ENCODE measurements at regions not wholly inside any gene's neighbourhood (a gene's known extent, or its start where the extent isn't known, plus 50 kb on each side); places are given as distances from the start of the nearest gene placed in this dataset.

- TF ChIP-seq ZBTB6 (tag by site-specific recombination; IDR thresholded peaks at IDR 0.05) (no peak), TCF7L2 (IDR thresholded peaks at IDR 0.05; ENCODE audit: borderline replicate concordance, low read depth, low read length) (no peak), ZNF777 (tag by site-specific recombination; IDR thresholded peaks at IDR 0.05; ENCODE audit: borderline replicate concordance) (no peak), ZNF274 (IDR thresholded peaks at IDR 0.05; ENCODE audit: low read length) (no peak), ZNF274 (tag by site-specific recombination; IDR thresholded peaks at IDR 0.05; ENCODE audit: borderline replicate concordance) (no peak), ZNF221 (tag by site-specific recombination; IDR thresholded peaks at IDR 0.05; ENCODE audit: borderline replicate concordance) (no peak), CTCF (tag by site-specific recombination; IDR thresholded peaks at IDR 0.05) (no peak), BCL11A (tag by site-specific recombination; IDR thresholded peaks at IDR 0.05; ENCODE audit: low read depth) (no peak), ZNF549 (tag by site-specific recombination; IDR thresholded peaks at IDR 0.05) (no peak), ZBTB7A (tag by site-specific recombination; IDR thresholded peaks at IDR 0.05; ENCODE audit: low read depth) (no peak), ZNF112 (tag by site-specific recombination; IDR thresholded peaks at IDR 0.05) (no peak), ZNF449 (tag by site-specific recombination; IDR thresholded peaks at IDR 0.05) (no peak), ZNF510 (tag by site-specific recombination; IDR thresholded peaks at IDR 0.05; ENCODE audit: insufficient replicate concordance) (no peak)
Observed at GRCh38 chr21:15592957-15593356, 136.8 kb upstream of the USP25 start.

All from HEK293 (cell line).